Stimulated activated CD8-positive, alpha-beta memory T cell treated with anti-CD3 and anti-CD28 coated beads, Interleukin-7, amount 100 ng/mL, for 48 hours (primary cell): ENCODE measurements at regions not wholly inside any gene's neighbourhood (a gene's known extent, or its start where the extent isn't known, plus 50 kb on each side); places are given as distances from the start of the nearest gene placed in this dataset.
"Not testable (repeated sequence)": the region's sequence is repeated elsewhere in the genome, so short reads cannot be mapped to it uniquely, and the experiment has no call there.

Experiments
- DNase-seq, 2 donors: peaks; one replicate each; pipeline ENCODE4 v3.0.0-alpha.2; 2020; ENCODE audit warnings: low read depth in 1 of 2; ENCODE audit errors: extremely low read depth in 1 of 2

GRCh38 chr2:121818546-121818945, 63.1 kb downstream of the TSN start:
- no peak for DNase-seq

GRCh38 chr2:121819846-121820245, 64.4 kb downstream of the TSN start:
- no peak for DNase-seq

- DNase-seq = no peak
These were observed 66.2 kb downstream of the TSN start for GRCh38 chr2:121821476-121822158.

- DNase-seq = no peak
These were observed 68.8 kb downstream of the TSN start for GRCh38 chr2:121824264-121824663.

GRCh38 chr2:121825003-121825950, 69.8 kb downstream of the TSN start:
- no peak for DNase-seq

- DNase-seq = no peak
These were observed 70.6 kb downstream of the TSN start for GRCh38 chr2:121826036-121826435.

GRCh38 chr2:121828281-121828731, 72.9 kb downstream of the TSN start:
- no peak for DNase-seq

GRCh38 chr2:121830809-121831208, 75.4 kb downstream of the TSN start:
- DNase-seq = no peak

GRCh38 chr2:121831841-121832240, 76.4 kb downstream of the TSN start:
- DNase-seq = no peak

- no peak for DNase-seq
These were observed 77.2 kb downstream of the TSN start for GRCh38 chr2:121832412-121833357.

- no peak for DNase-seq
These were observed 77.9 kb downstream of the TSN start for GRCh38 chr2:121833358-121833723.

GRCh38 chr2:121836611-121837010, 81.2 kb downstream of the TSN start:
- no peak for DNase-seq

- no peak for DNase-seq
These were observed 82.1 kb downstream of the TSN start for GRCh38 chr2:121837591-121837990.

GRCh38 chr2:121838551-121838950, 83.1 kb downstream of the TSN start:
- DNase-seq = no peak

- DNase-seq = no peak
These were observed 84.1 kb downstream of the TSN start for GRCh38 chr2:121839584-121839983.

GRCh38 chr2:121849236-121849635, 93.8 kb downstream of the TSN start:
- no peak for DNase-seq

GRCh38 chr2:121853149-121853548, 97.7 kb downstream of the TSN start:
- not testable (repeated sequence) for DNase-seq

GRCh38 chr2:121855510-121855909, 100.1 kb downstream of the TSN start:
- DNase-seq = no peak

- DNase-seq = no peak
These were observed 100.9 kb downstream of the TSN start for GRCh38 chr2:121856360-121856759.

- DNase-seq = no peak
These were observed 102.9 kb downstream of the TSN start for GRCh38 chr2:121858369-121858768.

GRCh38 chr2:121858847-121859246, 103.4 kb downstream of the TSN start:
- no peak for DNase-seq
